Germinal center (tissue), 1 donor: ENCODE measurements at regions not wholly inside any gene's neighbourhood (a gene's known extent, or its start where the extent isn't known, plus 50 kb on each side); places are given as distances from the start of the nearest gene placed in this dataset.

ENCODE experiments used
- DNase-seq: peaks from one replicate; pipeline ENCODE4 v3.0.0; 2012; ENCODE audit warnings: mixed read lengths, low spot score

- DNase-seq = no peak
These were observed 408.7 kb upstream of the RIOK2 start for GRCh38 chr5:97591781-97592180.

- DNase-seq = no peak
These were observed 417.4 kb upstream of the RIOK2 start for GRCh38 chr5:97600486-97600885.

- no peak for DNase-seq
These were observed 418.6 kb upstream of the RIOK2 start for GRCh38 chr5:97601651-97602050.

GRCh38 chr5:97606531-97606930, 423.5 kb upstream of the RIOK2 start:
- DNase-seq = no peak

- no peak for DNase-seq
These were observed 425.5 kb upstream of the RIOK2 start for GRCh38 chr5:97608501-97608900.

- no peak for DNase-seq
These were observed 435.7 kb upstream of the RIOK2 start for GRCh38 chr5:97618721-97619120.

- DNase-seq = no peak
These were observed 440.4 kb upstream of the RIOK2 start for GRCh38 chr5:97623441-97623840.

- no peak for DNase-seq
These were observed 441.8 kb upstream of the RIOK2 start for GRCh38 chr5:97624886-97625285.

- no peak for DNase-seq
These were observed 444.2 kb upstream of the RIOK2 start for GRCh38 chr5:97627272-97627671.

- DNase-seq = no peak
These were observed 445.0 kb upstream of the RIOK2 start for GRCh38 chr5:97628031-97628430.

- DNase-seq = no peak
These were observed 445.8 kb upstream of the RIOK2 start for GRCh38 chr5:97628807-97629206.

- DNase-seq = no peak
These were observed 446.2 kb upstream of the RIOK2 start for GRCh38 chr5:97629276-97629675.

GRCh38 chr5:97635553-97635952, 452.5 kb upstream of the RIOK2 start:
- no peak for DNase-seq

- no peak for DNase-seq
These were observed 453.7 kb upstream of the RIOK2 start for GRCh38 chr5:97636766-97637165.

- DNase-seq = no peak
These were observed 458.0 kb upstream of the RIOK2 start for GRCh38 chr5:97641081-97641480.

- no peak for DNase-seq
These were observed 461.2 kb upstream of the RIOK2 start for GRCh38 chr5:97644206-97644605.

- DNase-seq = no peak
These were observed 461.8 kb upstream of the RIOK2 start for GRCh38 chr5:97644896-97645295.

- no peak for DNase-seq
These were observed 474.2 kb upstream of the RIOK2 start for GRCh38 chr5:97657239-97657638.

GRCh38 chr5:97658116-97658900, 475.3 kb upstream of the RIOK2 start:
- DNase-seq = no peak

- DNase-seq = no peak
These were observed 483.7 kb upstream of the RIOK2 start for GRCh38 chr5:97666783-97667182.

GRCh38 chr5:97670447-97670846, 487.4 kb upstream of the RIOK2 start:
- no peak for DNase-seq

- no peak for DNase-seq
These were observed 493.6 kb upstream of the RIOK2 start for GRCh38 chr5:97676608-97677007.

- no peak for DNase-seq
These were observed 511.0 kb upstream of the RIOK2 start for GRCh38 chr5:97694091-97694490.

GRCh38 chr5:97714424-97714823, 531.4 kb upstream of the RIOK2 start:
- DNase-seq = no peak
